ENCODE measurements at regions not wholly inside any gene's neighbourhood (a gene's known extent, or its start where the extent isn't known, plus 50 kb on each side); places are given as distances from the start of the nearest gene placed in this dataset.

GRCh38 chr3:148439254-148439822 is 258.4 kb upstream of the AGTR1 start:
- TF ChIP-seq IKZF1 (conservative IDR thresholded peaks at IDR 0.05) = no peak
- TF ChIP-seq SPI1 (IDR thresholded peaks at IDR 0.05; ENCODE audit: borderline replicate concordance, insufficient read depth, low read depth, low read length) = peak; percentile 28; the same call in 1 of the 2 replicates
- peak; percentile 43 for TF ChIP-seq NR2F1 (conservative IDR thresholded peaks at IDR 0.05)
- 3% methylated on average over 3 of the region's 3 CpGs for WGBS (ENCODE audit: insufficient coverage, insufficient replicate concordance, low lambda C conversion rate, missing lambda C conversion rate)
- Histone ChIP-seq H3K79me2 (ENCODE audit: control insufficient read depth, insufficient read depth, low read length) (no peaks in the 10 kb centered on the region), H3K9ac (ENCODE audit: control insufficient read depth, insufficient read depth, low read length) (no peak overlapping the region), H4K20me1 (ENCODE audit: control insufficient read depth, insufficient read depth) (no peaks in the 10 kb centered on the region), H2AFZ (ENCODE audit: control insufficient read depth, low read depth, low read length) (no peak overlapping the region), H3K4me1 (ENCODE audit: control insufficient read depth, insufficient read depth, low read length) (no peaks in the 10 kb centered on the region), H3K27ac (ENCODE audit: control insufficient read depth, insufficient read depth) (no peak overlapping the region), H3K9me3 (replicated peaks; ENCODE audit: control insufficient read depth, insufficient read depth, low read length) (no peaks in the 10 kb centered on the region), H3K27me3 (replicated peaks in 1 of 2; ENCODE audit: control insufficient read depth in 2 of 2, insufficient read depth in 2 of 2, low read length in 1 of 2) (no peaks in the 10 kb centered on the region), H3K4me3 (no peak overlapping the region), H3K4me2 (ENCODE audit: control insufficient read depth, insufficient read depth) (no peak overlapping the region), H3K36me3 (ENCODE audit: control insufficient read depth in 2 of 2, insufficient read depth in 2 of 2, low read length in 1 of 2) (no peaks in the 10 kb centered on the region)
- RAD21 ChIA-PET (ENCODE audit: unreplicated experiment) = interaction anchor here (1.3 kb wide), 1 partner anchor 11 kb away, joined by 3 read pairs; no protein-coding TSS in a partner anchor
- SMC1A ChIA-PET (ENCODE audit: uncharacterized antibody, unreplicated experiment) = no interaction called here
- CTCF ChIA-PET = interaction anchor here (1.0 to 1.4 kb wide), 2 partner anchors 12 to 59 kb away, joined by 3 to 5 read pairs; no protein-coding TSS in a partner anchor
- ATAC-seq = peak; percentile 96
- BruUV-seq (replicated peaks) = no TSS peak
- in situ Hi-C loops (cut with MboI) = no loop called here
- DNase-seq (ENCODE audit: low read depth, low spot score) = no peak
- POLR2A ChIA-PET = no interaction called here
- no peak for FAIRE-seq
- intact Hi-C loops (cut with micrococcal nuclease; ENCODE audit: unreplicated experiment) = no loop called here

DNA sequence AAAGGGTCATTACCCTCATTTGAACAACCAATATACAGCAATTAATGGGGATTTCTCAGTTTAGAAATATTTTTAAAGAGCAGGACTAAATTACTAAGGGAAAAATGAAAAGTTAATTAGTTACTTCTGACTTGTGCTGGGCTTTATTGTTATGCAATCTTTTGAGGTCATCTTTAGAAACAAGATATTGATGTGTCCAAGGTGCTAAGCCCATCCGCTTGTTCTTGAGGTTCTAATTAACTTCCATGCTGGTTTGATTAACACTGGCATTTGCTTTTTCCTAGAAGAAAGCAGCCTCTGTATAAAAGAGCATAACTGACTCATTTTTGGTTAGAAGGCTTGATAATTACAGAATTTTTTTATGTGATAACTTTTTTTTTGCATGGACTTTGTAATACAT is 256.5 kb upstream of the AGTR1 start:
- H3K4me2 ChIP-seq (ENCODE audit: control insufficient read depth, insufficient read depth) = no peak overlapping the region
- no peak for FAIRE-seq
- H4K20me1 ChIP-seq (ENCODE audit: control insufficient read depth, insufficient read depth) = no peaks in the 10 kb centered on the region
- ChIA-PET CTCF (no interaction called here), SMC1A (ENCODE audit: uncharacterized antibody, unreplicated experiment) (no interaction called here), POLR2A (no interaction called here), RAD21 (ENCODE audit: unreplicated experiment) (no interaction called here)
- no peak overlapping the region for H2AFZ ChIP-seq (ENCODE audit: control insufficient read depth, low read depth, low read length)
- WGBS (ENCODE audit: insufficient coverage, insufficient replicate concordance, low lambda C conversion rate, missing lambda C conversion rate) = 0% methylated on average over 1 of the region's 1 CpG
- no peak overlapping the region for H3K4me3 ChIP-seq
- in situ Hi-C loops (cut with MboI) (no loop called here), intact Hi-C loops (cut with micrococcal nuclease; ENCODE audit: unreplicated experiment) (no loop called here)
- no peak for ATAC-seq
- BruUV-seq (replicated peaks) = no TSS peak
- no peaks in the 10 kb centered on the region for H3K27me3 ChIP-seq (replicated peaks in 1 of 2; ENCODE audit: control insufficient read depth in 2 of 2, insufficient read depth in 2 of 2, low read length in 1 of 2)
- DNase-seq (ENCODE audit: low read depth, low spot score) = no peak
- TF ChIP-seq ZNF217 (IDR thresholded peaks at IDR 0.05) (no peak), RB1 (IDR thresholded peaks at IDR 0.05; ENCODE audit: borderline replicate concordance) (no peak), RAD21 (IDR thresholded peaks at IDR 0.05; ENCODE audit: insufficient read depth, low read depth, low read length) (no peak), MYB (IDR thresholded peaks at IDR 0.05; ENCODE audit: borderline replicate concordance, low read depth, low read length) (no peak), NR2C2 (IDR thresholded peaks at IDR 0.05; ENCODE audit: borderline replicate concordance, control insufficient read depth, insufficient read length, low read depth) (no peak), ZSCAN29 (IDR thresholded peaks at IDR 0.05) (no peak), IRF3 (IDR thresholded peaks at IDR 0.05) (no peak)
- TF ChIP-seq, protein P1, sequence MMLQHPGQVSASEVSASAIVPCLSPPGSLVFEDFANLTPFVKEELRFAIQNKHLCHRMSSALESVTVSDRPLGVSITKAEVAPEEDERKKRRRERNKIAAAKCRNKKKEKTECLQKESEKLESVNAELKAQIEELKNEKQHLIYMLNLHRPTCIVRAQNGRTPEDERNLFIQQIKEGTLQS (IDR thresholded peaks at IDR 0.05; ENCODE audit: borderline replicate concordance, extremely low read depth, low read depth, low read length) = no peak
- H3K4me1 ChIP-seq (ENCODE audit: control insufficient read depth, insufficient read depth, low read length) = no peaks in the 10 kb centered on the region
- H3K27ac ChIP-seq (ENCODE audit: control insufficient read depth, insufficient read depth) = no peak overlapping the region
- H3K9me3 ChIP-seq (replicated peaks; ENCODE audit: control insufficient read depth, insufficient read depth, low read length) = no peaks in the 10 kb centered on the region
- no peak overlapping the region for H3K9ac ChIP-seq (ENCODE audit: control insufficient read depth, insufficient read depth, low read length)
- no peaks in the 10 kb centered on the region for H3K79me2 ChIP-seq (ENCODE audit: control insufficient read depth, insufficient read depth, low read length)
- no peaks in the 10 kb centered on the region for H3K36me3 ChIP-seq (ENCODE audit: control insufficient read depth in 2 of 2, insufficient read depth in 2 of 2, low read length in 1 of 2)
